GM21825 (cell line): ENCODE measurements at regions not wholly inside any gene's neighbourhood (a gene's known extent, or its start where the extent isn't known, plus 50 kb on each side); places are given as distances from the start of the nearest gene placed in this dataset.

ENCODE experiments used
- ATAC-seq: cut with Tn5 transposase; IDR thresholded peaks from one replicate; pipeline ENCODE4 v1.9.1; 2021; ENCODE audit warnings: mild to moderate bottlenecking, moderate library complexity; ENCODE audit not compliant: unreplicated experiment

GRCh38 chr20:20765696-20766365 lies 53.4 kb upstream of the RALGAPA2 start:
- no peak for ATAC-seq

GRCh38 chr20:20763650-20764049 lies 51.2 kb upstream of the RALGAPA2 start:
- ATAC-seq = no peak
